Vagina (tissue), 2 donors: ENCODE measurements at regions not wholly inside any gene's neighbourhood (a gene's known extent, or its start where the extent isn't known, plus 50 kb on each side); places are given as distances from the start of the nearest gene placed in this dataset.
"Not testable (repeated sequence)": the region's sequence is repeated elsewhere in the genome, so short reads cannot be mapped to it uniquely, and the experiment has no call there.

Experiments
- DNase-seq, 2 donors: peaks; one replicate each; pipeline ENCODE4 v3.0.0-alpha.2; 2017; ENCODE audit errors: extremely low spot score in 2 of 2
- H3K27ac ChIP-seq: fragments of 200-600 bp; sonication (generic); one replicate; pipeline ENCODE4 v1.5.1; 2019
- H3K27me3 ChIP-seq: fragments of 200-600 bp; sonication (generic); one replicate; pipeline ENCODE4 v1.5.1; 2019
- H3K36me3 ChIP-seq, 2 donors: fragments of 200-600 bp; sonication (generic); one replicate each; pipeline ENCODE4 v1.5.1; 2017 to 2019
- H3K4me1 ChIP-seq: fragments of 200-600 bp; sonication (generic); one replicate; pipeline ENCODE4 v1.5.1; 2019
- H3K4me3 ChIP-seq, 2 donors: fragments of 200-600 bp; sonication (generic); 1 replicate in 1 of 2; 2 replicates in 1 of 2; pipeline ENCODE4 v1.5.1; 2016 to 2019
- H3K9me3 ChIP-seq: fragments of 200-600 bp; sonication (generic); one replicate; pipeline ENCODE4 v1.5.1; 2019
- POLR2A ChIP-seq, 2 donors: fragments of 450-650 bp; IDR thresholded peaks; one replicate each; pipeline ENCODE4 v1.6.1; 2017; ENCODE audit warnings: antibody characterized with exemption in 2 of 2, mild to moderate bottlenecking in 2 of 2, moderate library complexity in 2 of 2
- POLR2AphosphoS5 ChIP-seq, 2 donors: sonication (generic); formaldehyde crosslinking; IDR thresholded peaks; one replicate each; pipeline ENCODE4 v1.9.0; 2017; ENCODE audit warnings: antibody characterized with exemption in 2 of 2, mild to moderate bottlenecking in 2 of 2, low read depth in 1 of 2; ENCODE audit not compliant: insufficient read depth in 1 of 2
- intact Hi-C: fragments of 100-400 bp; cut with DNase I; formaldehyde crosslinking; loops from one replicate; pipeline ENCODE4 v1.15.1; 2023
- TF ChIP-seq, protein P1 (sequence below), 3 experiments: fragments of 450-650 bp in 2 of 3; fragments of 200-600 bp in 1 of 3; sonication (generic) in 1 of 3; IDR thresholded peaks; one replicate each; pipeline ENCODE4 v1.5.1; 2017 to 2019; ENCODE audit warnings: antibody characterized with exemption in 3 of 3, mild to moderate bottlenecking in 2 of 3, moderate library complexity in 2 of 3

- Histone ChIP-seq H3K4me3 (no peak overlapping the region), H3K27ac (no peak overlapping the region), H3K4me1 (no peaks in the 10 kb centered on the region), H3K27me3 (no peaks in the 10 kb centered on the region), H3K36me3 (no peaks in the 10 kb centered on the region), H3K9me3 (no peaks in the 10 kb centered on the region)
- TF ChIP-seq POLR2AphosphoS5 (IDR thresholded peaks at IDR 0.05; ENCODE audit: insufficient read depth in 1 of 2, low read depth in 1 of 2), result no peak
- DNase-seq, result no peak
- intact Hi-C loops, result no loop called here
These were observed 383.3 kb upstream of the ZNF462 start for GRCh38 chr9:106479679-106480078.

DNA sequence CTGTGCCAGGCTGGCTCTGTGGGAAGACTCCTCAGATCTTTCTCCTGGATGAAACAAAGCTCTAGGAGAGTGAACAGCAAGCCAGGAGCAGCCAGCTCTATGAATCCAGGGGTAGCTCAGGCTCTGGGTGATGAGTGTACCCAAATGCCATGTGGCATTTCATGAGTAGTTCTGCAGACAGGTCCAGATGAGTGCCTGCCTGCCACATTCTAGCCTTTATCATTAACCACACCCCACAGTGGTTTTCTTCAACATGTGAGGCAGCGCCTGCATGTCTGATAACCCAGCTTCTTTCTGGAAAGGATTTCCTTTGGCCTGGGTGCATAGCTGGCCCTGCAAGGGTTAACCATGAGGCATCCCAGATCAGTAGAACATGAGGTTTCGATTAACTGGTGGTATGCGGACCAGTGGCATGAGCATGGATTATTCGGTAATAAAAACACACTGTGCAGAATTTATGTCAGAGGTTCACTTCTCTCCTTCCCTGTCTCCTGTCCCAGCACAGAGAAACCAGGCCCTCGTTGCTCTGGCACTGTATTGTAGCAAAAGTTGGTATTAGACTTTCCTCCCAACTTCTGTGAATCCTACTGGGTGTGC lies 381.9 kb upstream of the ZNF462 start:
- DNase-seq, result no peak
- Histone ChIP-seq H3K27ac (no peak overlapping the region), H3K4me1 (no peaks in the 10 kb centered on the region), H3K36me3 (no peaks in the 10 kb centered on the region), H3K9me3 (no peaks in the 10 kb centered on the region), H3K27me3 (no peaks in the 10 kb centered on the region), H3K4me3 (no peak overlapping the region)
- no peak for TF ChIP-seq POLR2A (IDR thresholded peaks at IDR 0.05)
- TF ChIP-seq, protein P1, sequence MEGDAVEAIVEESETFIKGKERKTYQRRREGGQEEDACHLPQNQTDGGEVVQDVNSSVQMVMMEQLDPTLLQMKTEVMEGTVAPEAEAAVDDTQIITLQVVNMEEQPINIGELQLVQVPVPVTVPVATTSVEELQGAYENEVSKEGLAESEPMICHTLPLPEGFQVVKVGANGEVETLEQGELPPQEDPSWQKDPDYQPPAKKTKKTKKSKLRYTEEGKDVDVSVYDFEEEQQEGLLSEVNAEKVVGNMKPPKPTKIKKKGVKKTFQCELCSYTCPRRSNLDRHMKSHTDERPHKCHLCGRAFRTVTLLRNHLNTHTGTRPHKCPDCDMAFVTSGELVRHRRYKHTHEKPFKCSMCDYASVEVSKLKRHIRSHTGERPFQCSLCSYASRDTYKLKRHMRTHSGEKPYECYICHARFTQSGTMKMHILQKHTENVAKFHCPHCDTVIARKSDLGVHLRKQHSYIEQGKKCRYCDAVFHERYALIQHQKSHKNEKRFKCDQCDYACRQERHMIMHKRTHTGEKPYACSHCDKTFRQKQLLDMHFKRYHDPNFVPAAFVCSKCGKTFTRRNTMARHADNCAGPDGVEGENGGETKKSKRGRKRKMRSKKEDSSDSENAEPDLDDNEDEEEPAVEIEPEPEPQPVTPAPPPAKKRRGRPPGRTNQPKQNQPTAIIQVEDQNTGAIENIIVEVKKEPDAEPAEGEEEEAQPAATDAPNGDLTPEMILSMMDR (IDR thresholded peaks at IDR 0.05), result no peak
- no peak for TF ChIP-seq POLR2AphosphoS5 (IDR thresholded peaks at IDR 0.05; ENCODE audit: insufficient read depth in 1 of 2, low read depth in 1 of 2)
- intact Hi-C loops, result no loop called here

GRCh38 chr9:106482733-106483132 lies 380.2 kb upstream of the ZNF462 start:
- Histone ChIP-seq H3K36me3 (no peaks in the 10 kb centered on the region), H3K4me3 (no peak overlapping the region), H3K27ac (no peak overlapping the region), H3K4me1 (no peaks in the 10 kb centered on the region), H3K9me3 (no peaks in the 10 kb centered on the region), H3K27me3 (no peaks in the 10 kb centered on the region)
- TF ChIP-seq POLR2A (IDR thresholded peaks at IDR 0.05), result no peak
- TF ChIP-seq, protein P1 (IDR thresholded peaks at IDR 0.05), result no peak
- intact Hi-C loops, result no loop called here
- no peak for DNase-seq

DNA sequence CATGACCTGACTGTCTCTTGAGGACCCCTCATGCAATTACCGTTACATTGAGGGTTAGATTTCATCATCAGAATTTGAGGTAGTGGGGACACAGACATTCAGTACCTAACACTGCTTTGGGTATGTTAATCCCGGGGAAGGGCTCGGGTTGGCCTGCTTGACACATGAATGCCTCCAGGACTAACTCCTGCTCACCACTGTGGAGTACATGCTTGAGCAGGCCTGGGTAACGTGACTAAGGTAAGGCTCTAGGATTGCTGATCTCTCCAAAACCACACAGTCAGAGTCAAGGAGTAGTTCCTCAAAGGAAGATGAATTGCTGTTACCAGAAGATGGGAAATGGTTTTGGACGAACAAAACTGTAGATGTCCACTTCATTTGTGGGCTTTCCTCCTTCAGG lies 376.3 kb upstream of the ZNF462 start:
- DNase-seq, result no peak
- no peaks in the 10 kb centered on the region for H3K4me1 ChIP-seq
- TF ChIP-seq, protein P1 (IDR thresholded peaks at IDR 0.05), result no peak
- no peak for TF ChIP-seq POLR2AphosphoS5 (IDR thresholded peaks at IDR 0.05; ENCODE audit: insufficient read depth in 1 of 2, low read depth in 1 of 2)
- TF ChIP-seq POLR2A (IDR thresholded peaks at IDR 0.05), result no peak
- H3K4me3 ChIP-seq, result no peak overlapping the region
- no peaks in the 10 kb centered on the region for H3K36me3 ChIP-seq
- intact Hi-C loops, result no loop called here
- H3K27me3 ChIP-seq, result no peaks in the 10 kb centered on the region
- no peak overlapping the region for H3K27ac ChIP-seq
- H3K9me3 ChIP-seq, result no peaks in the 10 kb centered on the region

- no peaks in the 10 kb centered on the region for H3K36me3 ChIP-seq
- no peak overlapping the region for H3K4me3 ChIP-seq
- H3K9me3 ChIP-seq, result no peaks in the 10 kb centered on the region
- no peaks in the 10 kb centered on the region for H3K27me3 ChIP-seq
- intact Hi-C loops, result no loop called here
- no peak for DNase-seq
- TF ChIP-seq POLR2A (IDR thresholded peaks at IDR 0.05) (no peak), POLR2AphosphoS5 (IDR thresholded peaks at IDR 0.05; ENCODE audit: insufficient read depth in 1 of 2, low read depth in 1 of 2) (no peak)
- TF ChIP-seq, protein P1 (IDR thresholded peaks at IDR 0.05), result no peak
- H3K4me1 ChIP-seq, result no peaks in the 10 kb centered on the region
- no peak overlapping the region for H3K27ac ChIP-seq
These were observed 375.7 kb upstream of the ZNF462 start for GRCh38 chr9:106487266-106487665.

- H3K36me3 ChIP-seq, DNase-seq, H3K4me1 ChIP-seq, H3K27me3 ChIP-seq, H3K4me3 ChIP-seq, H3K9me3 ChIP-seq, intact Hi-C loops, H3K27ac ChIP-seq: not testable (repeated sequence)
These were observed 370.8 kb upstream of the ZNF462 start for GRCh38 chr9:106492126-106492525.
